HUES48 (cell line): ENCODE measurements at regions not wholly inside any gene's neighbourhood (a gene's known extent, or its start where the extent isn't known, plus 50 kb on each side); places are given as distances from the start of the nearest gene placed in this dataset.
"Not testable (repeated sequence)": the region's sequence is repeated elsewhere in the genome, so short reads cannot be mapped to it uniquely, and the experiment has no call there.

ENCODE experiments used
- H3K27ac ChIP-seq: one replicate; pipeline ENCODE4 v1.7.0; 2013; ENCODE audit warnings: low read depth, low read length, inconsistent platforms
- H3K27me3 ChIP-seq: 2 replicates; pipeline ENCODE4 v1.6.1; 2013; ENCODE audit warnings: mild to moderate bottlenecking, low read length; ENCODE audit not compliant: control insufficient read depth, insufficient read depth
- H3K36me3 ChIP-seq: 2 replicates; pipeline ENCODE4 v1.6.1; 2013; ENCODE audit warnings: low read length; ENCODE audit not compliant: control insufficient read depth, insufficient read depth
- H3K4me1 ChIP-seq: 2 replicates; pipeline ENCODE4 v1.6.1; 2013; ENCODE audit warnings: mild to moderate bottlenecking, low read length; ENCODE audit not compliant: control insufficient read depth, insufficient read depth
- H3K4me3 ChIP-seq: 2 replicates; pipeline ENCODE4 v1.5.1; 2013; ENCODE audit warnings: mild to moderate bottlenecking, low read depth, low read length
- H3K9ac ChIP-seq: 2 replicates; pipeline ENCODE4 v1.6.1; 2013; ENCODE audit warnings: mild to moderate bottlenecking, low read depth, low read length, moderate library complexity
- H3K9me3 ChIP-seq: 2 replicates; pipeline ENCODE4 v1.6.1; 2013; ENCODE audit warnings: low read length; ENCODE audit not compliant: control insufficient read depth, insufficient read depth

GRCh38 chr1:198842686-198843085, 203.8 kb downstream of the PTPRC start:
- H3K4me3 ChIP-seq: no peak overlapping the region
- no peaks in the 10 kb centered on the region for H3K9me3 ChIP-seq
- no peak overlapping the region for H3K27ac ChIP-seq
- H3K36me3 ChIP-seq: no peaks in the 10 kb centered on the region
- H3K9ac ChIP-seq: no peak overlapping the region
- H3K27me3 ChIP-seq: no peaks in the 10 kb centered on the region
- no peaks in the 10 kb centered on the region for H3K4me1 ChIP-seq

- Histone ChIP-seq H3K36me3 (no peaks in the 10 kb centered on the region), H3K4me3 (no peak overlapping the region), H3K27ac (no peak overlapping the region), H3K9ac (no peak overlapping the region), H3K4me1 (no peaks in the 10 kb centered on the region), H3K9me3 (no peaks in the 10 kb centered on the region), H3K27me3 (no peaks in the 10 kb centered on the region)
Measured at GRCh38 chr1:198845271-198845670, 206.4 kb downstream of the PTPRC start.

DNA sequence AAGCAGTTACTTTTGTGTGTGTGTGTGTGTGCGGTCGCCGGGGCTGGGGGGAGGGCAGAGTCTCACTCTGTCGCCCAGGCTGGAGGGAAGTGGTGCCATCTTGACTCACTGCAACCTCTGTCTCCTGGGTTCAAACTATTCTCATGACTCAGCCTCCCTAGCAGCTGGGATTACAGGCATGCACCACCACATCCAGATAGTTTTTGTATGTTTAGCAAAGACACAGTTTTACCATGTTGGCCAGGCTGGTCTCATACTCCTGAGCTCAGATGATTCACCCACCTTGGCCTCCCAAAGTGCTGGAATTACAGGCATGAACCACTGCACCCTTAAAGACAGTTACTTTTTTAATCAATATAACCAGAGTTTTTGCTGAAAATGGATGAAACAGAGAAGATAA, 207.0 kb downstream of the PTPRC start:
- Histone ChIP-seq H3K9ac (no peak overlapping the region), H3K4me1 (no peaks in the 10 kb centered on the region), H3K27me3 (no peaks in the 10 kb centered on the region), H3K27ac (no peak overlapping the region), H3K36me3 (no peaks in the 10 kb centered on the region), H3K9me3 (no peaks in the 10 kb centered on the region), H3K4me3 (no peak overlapping the region)

- Histone ChIP-seq H3K9me3 (no peaks in the 10 kb centered on the region), H3K4me3 (no peak overlapping the region), H3K4me1 (no peaks in the 10 kb centered on the region), H3K9ac (no peak overlapping the region), H3K27me3 (no peaks in the 10 kb centered on the region), H3K27ac (no peak overlapping the region), H3K36me3 (no peaks in the 10 kb centered on the region)
Measured at GRCh38 chr1:198846556-198846955, 207.7 kb downstream of the PTPRC start.

GRCh38 chr1:198848206-198848605, 209.4 kb downstream of the PTPRC start:
- H3K9ac ChIP-seq: no peak overlapping the region
- no peak overlapping the region for H3K27ac ChIP-seq

DNA sequence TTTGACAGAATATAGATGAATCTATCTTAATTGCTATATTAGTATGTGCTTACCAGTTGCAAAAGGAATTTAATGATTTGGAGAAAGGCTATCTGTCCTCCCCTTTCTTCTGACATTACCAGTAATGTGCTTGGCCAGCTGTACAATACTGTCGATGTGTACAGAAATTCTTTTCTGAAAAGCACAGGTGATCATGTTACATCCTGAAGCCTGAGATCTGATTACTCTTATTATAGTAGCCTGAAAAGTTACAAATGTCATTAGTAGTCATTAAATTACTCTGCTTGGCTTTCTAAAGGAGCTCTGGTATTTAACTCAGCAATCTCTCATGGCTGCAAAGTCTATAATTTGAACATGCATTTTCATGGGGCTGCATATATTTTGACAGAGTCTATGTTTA, 209.8 kb downstream of the PTPRC start:
- no peaks in the 10 kb centered on the region for H3K9me3 ChIP-seq
- H3K27me3 ChIP-seq: no peaks in the 10 kb centered on the region
- H3K27ac ChIP-seq: no peak overlapping the region
- H3K4me3 ChIP-seq: no peak overlapping the region
- no peaks in the 10 kb centered on the region for H3K4me1 ChIP-seq
- H3K9ac ChIP-seq: no peak overlapping the region
- H3K36me3 ChIP-seq: no peaks in the 10 kb centered on the region

More at GRCh38 chr1:198848206-198848605, 209.4 kb downstream of the PTPRC start:
- no peaks in the 10 kb centered on the region for H3K36me3 ChIP-seq
- no peaks in the 10 kb centered on the region for H3K9me3 ChIP-seq
- no peaks in the 10 kb centered on the region for H3K27me3 ChIP-seq
- no peak overlapping the region for H3K4me3 ChIP-seq
- no peaks in the 10 kb centered on the region for H3K4me1 ChIP-seq

DNA sequence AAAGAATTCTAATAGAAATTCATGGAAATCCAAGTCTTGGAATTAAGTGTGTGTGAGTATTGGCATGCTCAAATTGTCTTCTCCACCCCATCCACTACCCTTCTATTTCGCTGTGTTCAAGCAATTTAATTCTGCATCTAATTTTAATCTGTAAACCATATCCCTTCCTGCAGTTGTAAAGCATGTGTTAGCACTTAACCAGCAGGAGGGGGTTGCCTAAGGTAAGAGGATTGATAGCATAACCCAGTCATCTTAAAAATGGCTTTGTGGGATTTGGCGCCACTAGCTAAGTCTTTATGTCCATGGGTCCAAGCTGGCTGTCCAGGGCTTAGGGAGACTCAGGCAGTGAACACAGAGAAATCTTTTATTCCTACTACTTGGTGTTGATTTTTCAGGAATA, 210.3 kb downstream of the PTPRC start:
- H3K36me3 ChIP-seq: no peaks in the 10 kb centered on the region
- no peak overlapping the region for H3K27ac ChIP-seq

DNA sequence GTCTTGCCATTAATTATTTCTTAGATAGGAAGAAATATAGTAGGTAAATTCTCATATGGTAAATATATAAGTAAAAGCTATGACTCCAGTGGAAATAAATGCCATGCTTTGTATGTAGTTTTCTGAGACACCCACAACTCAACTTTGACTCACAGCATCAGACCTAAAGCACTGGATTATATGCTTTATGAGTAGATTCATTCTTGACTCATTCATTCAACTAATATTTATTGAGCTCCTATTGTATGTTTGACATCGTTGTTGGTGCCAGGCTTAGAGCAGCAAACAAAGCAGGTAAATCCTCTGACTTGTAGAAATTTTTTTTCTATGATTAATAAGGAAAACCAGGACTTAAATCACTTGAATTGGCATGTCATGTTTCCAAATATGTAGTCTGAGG, 211.4 kb downstream of the PTPRC start:
- Histone ChIP-seq H3K9me3 (no peaks in the 10 kb centered on the region), H3K27ac (no peak overlapping the region), H3K36me3 (no peaks in the 10 kb centered on the region), H3K9ac (no peak overlapping the region), H3K27me3 (no peaks in the 10 kb centered on the region), H3K4me1 (no peaks in the 10 kb centered on the region), H3K4me3 (no peak overlapping the region)

More for the DNA sequence above, 210.3 kb downstream of the PTPRC start:
- H3K9me3 ChIP-seq: no peaks in the 10 kb centered on the region
- H3K27me3 ChIP-seq: no peaks in the 10 kb centered on the region
- H3K9ac ChIP-seq: no peak overlapping the region
- no peak overlapping the region for H3K4me3 ChIP-seq
- no peaks in the 10 kb centered on the region for H3K4me1 ChIP-seq

DNA sequence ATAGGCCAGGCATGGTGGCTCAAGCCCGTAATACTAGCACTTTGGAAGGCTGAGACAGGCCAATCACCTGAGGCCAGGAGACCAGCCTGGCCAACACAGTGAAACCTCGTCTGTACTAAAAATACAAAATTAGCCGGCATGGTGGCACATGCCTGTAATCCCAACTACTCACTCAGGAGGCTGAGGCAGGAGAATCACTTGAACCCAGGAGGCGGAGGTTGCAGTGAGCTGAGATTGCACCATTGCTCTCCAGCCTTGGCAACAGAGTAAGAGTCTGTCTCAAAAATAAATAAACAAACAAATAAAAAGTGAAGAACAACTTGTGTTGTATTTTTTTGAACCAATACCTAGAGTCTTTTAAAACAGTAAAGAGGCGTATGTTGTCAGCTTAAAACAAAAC, 212.1 kb downstream of the PTPRC start:
- H3K9ac ChIP-seq, H3K27me3 ChIP-seq, H3K27ac ChIP-seq, H3K36me3 ChIP-seq, H3K9me3 ChIP-seq, H3K4me1 ChIP-seq, H3K4me3 ChIP-seq: not testable (repeated sequence)

GRCh38 chr1:198856601-198857000, 217.8 kb downstream of the PTPRC start:
- Histone ChIP-seq H3K4me3 (no peak overlapping the region), H3K9me3 (no peaks in the 10 kb centered on the region), H3K4me1 (no peaks in the 10 kb centered on the region), H3K27me3 (no peaks in the 10 kb centered on the region), H3K27ac (no peak overlapping the region), H3K36me3 (no peaks in the 10 kb centered on the region), H3K9ac (no peak overlapping the region)

DNA sequence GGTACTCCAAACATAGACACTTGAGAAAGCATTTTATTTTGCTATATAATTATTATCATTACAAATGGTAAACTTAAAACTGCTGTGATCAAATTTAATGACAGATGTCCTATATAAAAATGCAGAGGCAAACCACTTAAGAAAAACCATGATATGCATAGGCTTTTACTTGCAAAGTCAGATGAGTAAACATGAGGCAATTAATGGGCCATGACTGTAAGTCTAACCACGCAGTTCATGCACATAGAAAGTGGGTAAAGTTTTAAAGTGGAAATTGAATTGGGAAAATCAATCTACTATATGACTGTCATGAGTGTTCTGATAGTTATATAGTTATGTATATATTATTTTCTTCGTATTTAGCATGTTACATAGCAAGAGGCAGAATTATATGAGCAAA, 219.2 kb downstream of the PTPRC start:
- no peaks in the 10 kb centered on the region for H3K36me3 ChIP-seq
- H3K4me3 ChIP-seq: no peak overlapping the region
- no peaks in the 10 kb centered on the region for H3K9me3 ChIP-seq
- no peak overlapping the region for H3K27ac ChIP-seq
- no peaks in the 10 kb centered on the region for H3K27me3 ChIP-seq
- no peaks in the 10 kb centered on the region for H3K4me1 ChIP-seq
- H3K9ac ChIP-seq: no peak overlapping the region

DNA sequence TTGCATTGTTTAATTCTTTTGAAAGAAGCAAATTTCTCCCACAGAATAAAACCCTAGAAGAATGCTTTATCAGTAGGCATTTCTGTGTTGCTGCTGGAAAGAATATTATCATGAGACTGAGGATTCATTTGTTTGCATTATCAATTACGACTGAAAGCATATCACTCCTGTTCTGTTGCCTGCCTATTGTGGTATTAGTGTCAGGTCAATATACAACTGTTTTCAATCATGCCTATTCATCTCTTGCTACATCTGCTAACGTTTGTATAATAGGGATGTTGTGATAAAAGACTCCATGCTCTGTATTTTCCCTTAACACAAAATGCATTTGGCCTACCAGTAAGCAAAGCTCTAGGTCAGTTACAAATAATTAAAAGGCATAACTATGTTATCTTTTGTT, 221.5 kb downstream of the PTPRC start:
- Histone ChIP-seq H3K4me3 (no peak overlapping the region), H3K27me3 (no peaks in the 10 kb centered on the region), H3K9me3 (no peaks in the 10 kb centered on the region), H3K9ac (no peak overlapping the region), H3K27ac (no peak overlapping the region), H3K36me3 (no peaks in the 10 kb centered on the region), H3K4me1 (no peaks in the 10 kb centered on the region)
